AG10803 (cell line): ENCODE measurements at regions not wholly inside any gene's neighbourhood (a gene's known extent, or its start where the extent isn't known, plus 50 kb on each side); places are given as distances from the start of the nearest gene placed in this dataset.

Experiments
- DNase-seq: peaks from one replicate; pipeline ENCODE4 v3.0.0; 2010; ENCODE audit warnings: low read depth
- H3K4me3 ChIP-seq: 2 replicates; pipeline ENCODE4 v1.5.1; 2011; ENCODE audit warnings: mild to moderate bottlenecking, low read length, control low read depth
- CTCF ChIP-seq: conservative IDR thresholded peaks from 2 replicates; pipeline ENCODE4 v1.5.1; 2011; ENCODE audit warnings: mild to moderate bottlenecking, low read length, control low read depth, inconsistent platforms

GRCh38 chr5:92912283-92912682 lies 668.7 kb downstream of the NR2F1-AS1 start:
- H3K4me3 ChIP-seq, result no peak overlapping the region
- TF ChIP-seq CTCF, result no peak
- DNase-seq, result no peak

GRCh38 chr5:92911851-92912250 lies 669.2 kb downstream of the NR2F1-AS1 start:
- no peak for DNase-seq
- TF ChIP-seq CTCF, result no peak
- no peak overlapping the region for H3K4me3 ChIP-seq

- H3K4me3 ChIP-seq, result no peak overlapping the region
- DNase-seq, result no peak
- no peak for TF ChIP-seq CTCF
These were observed 669.7 kb downstream of the NR2F1-AS1 start for GRCh38 chr5:92911293-92911692.

GRCh38 chr5:92909602-92909962 lies 671.4 kb downstream of the NR2F1-AS1 start:
- H3K4me3 ChIP-seq, result no peak overlapping the region

GRCh38 chr5:92908952-92909601 lies 671.9 kb downstream of the NR2F1-AS1 start:
- DNase-seq, result no peak
- TF ChIP-seq CTCF, result no peak
- no peak overlapping the region for H3K4me3 ChIP-seq

More at GRCh38 chr5:92909602-92909962, 671.4 kb downstream of the NR2F1-AS1 start:
- DNase-seq, result no peak
- TF ChIP-seq CTCF, result peak; percentile 53

- H3K4me3 ChIP-seq, result no peak overlapping the region
- TF ChIP-seq CTCF, result no peak
- peak; percentile 46 for DNase-seq
These were observed 672.9 kb downstream of the NR2F1-AS1 start for GRCh38 chr5:92907938-92908606.

GRCh38 chr5:92906798-92907376 lies 674.1 kb downstream of the NR2F1-AS1 start:
- TF ChIP-seq CTCF, result no peak
- no peak for DNase-seq
- no peak overlapping the region for H3K4me3 ChIP-seq
